HPDE6-E6E7 (cell line): ENCODE measurements at regions not wholly inside any gene's neighbourhood (a gene's known extent, or its start where the extent isn't known, plus 50 kb on each side); places are given as distances from the start of the nearest gene placed in this dataset.

Source experiments
- DNase-seq: peaks from one replicate; pipeline ENCODE4 v3.0.0; 2011; ENCODE audit warnings: missing footprints; ENCODE audit errors: extremely low spot score

GRCh38 chr4:19999276-19999675, 252.4 kb upstream of the SLIT2 start:
- no peak for DNase-seq

GRCh38 chr4:19993242-19993641, 258.5 kb upstream of the SLIT2 start:
- DNase-seq: no peak

- DNase-seq: no peak
Observed at GRCh38 chr4:19992471-19993093, 259.1 kb upstream of the SLIT2 start.

GRCh38 chr4:19987746-19988145, 264.0 kb upstream of the SLIT2 start:
- no peak for DNase-seq

- DNase-seq: peak; percentile 22
Observed at GRCh38 chr4:19983072-19983471, 268.6 kb upstream of the SLIT2 start.

- peak; percentile 2 for DNase-seq
Observed at GRCh38 chr4:19982556-19982955, 269.1 kb upstream of the SLIT2 start.

GRCh38 chr4:19971829-19972228, 279.9 kb upstream of the SLIT2 start:
- DNase-seq: no peak

GRCh38 chr4:19969492-19969891, 282.2 kb upstream of the SLIT2 start:
- DNase-seq: no peak

- DNase-seq: no peak
Observed at GRCh38 chr4:19961091-19961490, 290.6 kb upstream of the SLIT2 start.

- DNase-seq: no peak
Observed at GRCh38 chr4:19958848-19959247, 292.9 kb upstream of the SLIT2 start.

- no peak for DNase-seq
Observed at GRCh38 chr4:19947349-19947748, 304.4 kb upstream of the SLIT2 start.

GRCh38 chr4:19945979-19946380, 305.7 kb upstream of the SLIT2 start:
- DNase-seq: peak; percentile 54

- no peak for DNase-seq
Observed at GRCh38 chr4:19945501-19945900, 306.2 kb upstream of the SLIT2 start.

- DNase-seq: no peak
Observed at GRCh38 chr4:19944806-19945205, 306.9 kb upstream of the SLIT2 start.

- DNase-seq: no peak
Observed at GRCh38 chr4:19944251-19944650, 307.5 kb upstream of the SLIT2 start.

GRCh38 chr4:19941434-19941833, 310.3 kb upstream of the SLIT2 start:
- DNase-seq: no peak

- DNase-seq: no peak
Observed at GRCh38 chr4:19940861-19941260, 310.8 kb upstream of the SLIT2 start.

- DNase-seq: no peak
Observed at GRCh38 chr4:19936476-19936875, 315.2 kb upstream of the SLIT2 start.

GRCh38 chr4:19930742-19931141, 321.0 kb upstream of the SLIT2 start:
- DNase-seq: no peak

- no peak for DNase-seq
Observed at GRCh38 chr4:19927381-19927780, 324.3 kb upstream of the SLIT2 start.

GRCh38 chr4:19925516-19925915, 326.2 kb upstream of the SLIT2 start:
- DNase-seq: no peak

GRCh38 chr4:19924761-19925160, 326.9 kb upstream of the SLIT2 start:
- DNase-seq: no peak

GRCh38 chr4:19915276-19915675, 336.4 kb upstream of the SLIT2 start:
- no peak for DNase-seq

- DNase-seq: peak; percentile 4
Observed at GRCh38 chr4:19913650-19914049, 338.1 kb upstream of the SLIT2 start.
